HEK293 (cell line): ENCODE measurements at regions not wholly inside any gene's neighbourhood (a gene's known extent, or its start where the extent isn't known, plus 50 kb on each side); places are given as distances from the start of the nearest gene placed in this dataset.

Source experiments
- GLIS2 ChIP-seq: fragments of 450-650 bp; formaldehyde crosslinking; IDR thresholded peaks from 2 replicates; pipeline ENCODE4 v1.5.1; 2016; ENCODE audit warnings: missing biosample characterization, missing genetic modification characterization
- HOXC10 ChIP-seq: sonication (generic); formaldehyde crosslinking; IDR thresholded peaks from 2 replicates; pipeline ENCODE4 v1.8.1; 2023; ENCODE audit warnings: mild to moderate bottlenecking, missing genetic modification reagents
- KLF10 ChIP-seq: fragments of 450-650 bp; IDR thresholded peaks from 2 replicates; pipeline ENCODE4 v1.5.1; 2018; ENCODE audit warnings: missing biosample characterization, mild to moderate bottlenecking, missing genetic modification characterization
- TCF7L2 ChIP-seq: IDR thresholded peaks from 2 replicates; pipeline ENCODE4 v1.6.1; 2011; ENCODE audit warnings: low read depth, mild to moderate bottlenecking, inconsistent platforms, low read length, moderate library complexity, borderline replicate concordance
- ZBTB21 ChIP-seq: fragments of 450-650 bp; formaldehyde crosslinking; IDR thresholded peaks from 2 replicates; pipeline ENCODE4 v1.5.1; 2017; ENCODE audit warnings: missing biosample characterization, missing genetic modification characterization
- ZFP3 ChIP-seq: fragments of 450-650 bp; formaldehyde crosslinking; IDR thresholded peaks from 2 replicates; pipeline ENCODE4 v1.5.1; 2016; ENCODE audit warnings: low read depth, missing biosample characterization, missing genetic modification characterization
- ZNF138 ChIP-seq: fragments of 450-650 bp; formaldehyde crosslinking; IDR thresholded peaks from 2 replicates; pipeline ENCODE4 v1.5.1; 2016; ENCODE audit warnings: missing biosample characterization, missing genetic modification characterization, borderline replicate concordance
- ZNF16 ChIP-seq: fragments of 450-650 bp; formaldehyde crosslinking; IDR thresholded peaks from 2 replicates; pipeline ENCODE4 v1.5.1; 2016; ENCODE audit warnings: low read depth, missing biosample characterization, missing genetic modification characterization
- ZNF239 ChIP-seq: fragments of 450-650 bp; formaldehyde crosslinking; IDR thresholded peaks from 2 replicates; pipeline ENCODE4 v1.5.1; 2016; ENCODE audit warnings: missing biosample characterization, missing genetic modification characterization
- ZNF24 ChIP-seq: fragments of 450-650 bp; formaldehyde crosslinking; IDR thresholded peaks from 2 replicates; pipeline ENCODE4 v1.5.1; 2016; ENCODE audit warnings: missing biosample characterization, missing genetic modification characterization
- ZNF292 ChIP-seq: fragments of 450-650 bp; formaldehyde crosslinking; IDR thresholded peaks from 2 replicates; pipeline ENCODE4 v1.5.1; 2016; ENCODE audit warnings: low read depth, missing biosample characterization, missing genetic modification characterization, borderline replicate concordance
- ZNF404 ChIP-seq: fragments of 450-650 bp; formaldehyde crosslinking; IDR thresholded peaks from 2 replicates; pipeline ENCODE4 v1.5.1; 2017; ENCODE audit warnings: missing biosample characterization, missing genetic modification characterization
- ZNF416 ChIP-seq: fragments of 450-650 bp; formaldehyde crosslinking; IDR thresholded peaks from 2 replicates; pipeline ENCODE4 v1.5.1; 2016; ENCODE audit warnings: missing biosample characterization, missing genetic modification characterization
- ZNF426 ChIP-seq: fragments of 450-650 bp; formaldehyde crosslinking; IDR thresholded peaks from 2 replicates; pipeline ENCODE4 v1.5.1; 2017; ENCODE audit warnings: missing biosample characterization, missing genetic modification characterization, mild to moderate bottlenecking, inconsistent platforms, moderate library complexity
- ZNF510 ChIP-seq: fragments of 450-650 bp; formaldehyde crosslinking; IDR thresholded peaks from 2 replicates; pipeline ENCODE4 v1.5.1; 2018; ENCODE audit warnings: mild to moderate bottlenecking, missing genetic modification characterization, missing biosample characterization; ENCODE audit not compliant: insufficient replicate concordance
- ZNF518A ChIP-seq: fragments of 450-650 bp; formaldehyde crosslinking; conservative IDR thresholded peaks from 2 replicates; pipeline ENCODE4 v1.5.1; 2016; ENCODE audit warnings: low read depth, missing biosample characterization, missing genetic modification characterization
- ZNF530 ChIP-seq: fragments of 450-650 bp; formaldehyde crosslinking; IDR thresholded peaks from 2 replicates; pipeline ENCODE4 v1.5.1; 2016; ENCODE audit warnings: low read depth, missing biosample characterization, missing genetic modification characterization
- ZNF544 ChIP-seq: fragments of 450-650 bp; formaldehyde crosslinking; IDR thresholded peaks from 2 replicates; pipeline ENCODE4 v1.5.0; 2017; ENCODE audit warnings: missing biosample characterization, missing genetic modification characterization
- ZNF629 ChIP-seq: fragments of 450-650 bp; formaldehyde crosslinking; IDR thresholded peaks from 2 replicates; pipeline ENCODE4 v1.5.1; 2017; ENCODE audit warnings: missing biosample characterization, missing genetic modification characterization
- ZNF677 ChIP-seq: fragments of 450-650 bp; IDR thresholded peaks from 2 replicates; pipeline ENCODE4 v1.5.0; 2018; ENCODE audit warnings: missing biosample characterization, mild to moderate bottlenecking, missing genetic modification characterization, moderate library complexity
- ZXDB ChIP-seq: fragments of 450-650 bp; formaldehyde crosslinking; IDR thresholded peaks from 2 replicates; pipeline ENCODE4 v1.5.1; 2016; ENCODE audit warnings: missing biosample characterization, missing genetic modification characterization
- TF ChIP-seq, protein P1 (sequence below): fragments of 450-650 bp; formaldehyde crosslinking; IDR thresholded peaks from 2 replicates; pipeline ENCODE4 v1.5.1; 2016; ENCODE audit warnings: missing biosample characterization, missing genetic modification characterization
- TF ChIP-seq, protein P2 (sequence below): fragments of 450-650 bp; formaldehyde crosslinking; IDR thresholded peaks from 2 replicates; pipeline ENCODE4 v1.5.1; 2016; ENCODE audit warnings: missing biosample characterization, missing genetic modification characterization, low read depth
- TF ChIP-seq, protein P3 (sequence below): fragments of 450-650 bp; formaldehyde crosslinking; IDR thresholded peaks from 2 replicates; pipeline ENCODE4 v1.5.1; 2016; ENCODE audit warnings: missing biosample characterization, missing genetic modification characterization
- TF ChIP-seq, protein P4 (sequence below): fragments of 450-650 bp; formaldehyde crosslinking; IDR thresholded peaks from 2 replicates; pipeline ENCODE4 v1.5.1; 2016; ENCODE audit warnings: missing biosample characterization, missing genetic modification characterization, low read depth
- TF ChIP-seq, protein P5 (sequence below): fragments of 450-650 bp; formaldehyde crosslinking; IDR thresholded peaks from 2 replicates; pipeline ENCODE4 v1.5.1; 2016; ENCODE audit warnings: missing biosample characterization, missing genetic modification characterization

DNA sequence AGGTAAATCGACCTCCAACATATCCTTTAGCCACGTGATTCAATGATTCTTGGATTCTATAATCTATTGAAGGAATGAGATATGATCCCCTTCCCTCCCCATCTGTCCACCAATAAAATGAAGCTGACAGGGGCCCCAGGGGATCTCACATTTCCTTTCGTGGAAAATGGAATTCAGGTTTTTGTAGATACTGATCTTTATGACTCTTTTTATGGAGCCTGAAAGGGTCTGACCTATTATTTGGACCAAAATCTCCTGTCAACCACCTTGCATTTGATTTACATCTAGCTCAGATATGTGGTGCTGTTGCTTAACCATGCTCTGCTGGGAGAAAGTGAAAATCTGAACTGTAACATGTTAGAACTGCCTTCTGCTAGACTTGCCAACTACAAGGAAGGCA, 234.0 kb upstream of the CXCL12 start (continued):
- TF ChIP-seq, protein P1, sequence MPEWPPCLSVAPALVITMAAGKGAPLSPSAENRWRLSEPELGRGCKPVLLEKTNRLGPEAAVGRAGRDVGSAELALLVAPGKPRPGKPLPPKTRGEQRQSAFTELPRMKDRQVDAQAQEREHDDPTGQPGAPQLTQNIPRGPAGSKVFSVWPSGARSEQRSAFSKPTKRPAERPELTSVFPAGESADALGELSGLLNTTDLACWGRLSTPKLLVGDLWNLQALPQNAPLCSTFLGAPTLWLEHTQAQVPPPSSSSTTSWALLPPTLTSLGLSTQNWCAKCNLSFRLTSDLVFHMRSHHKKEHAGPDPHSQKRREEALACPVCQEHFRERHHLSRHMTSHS = no peak
- TF ChIP-seq ZBTB21 (no peak), ZNF24 (0 out of 2 replicates have a peak, but pooled peaks have one; percentile 60), KLF10 (tag by site-specific recombination) (peak; percentile 29; the same call in 1 of the 2 replicates), ZNF138 (tag by site-specific recombination) (no peak), ZNF426 (tag by site-specific recombination) (no peak), ZNF239 (tag by site-specific recombination) (no peak), ZXDB (tag by site-specific recombination) (peak; percentile 64), ZNF416 (tag by site-specific recombination) (no peak), ZNF510 (no peak), HOXC10 (no peak), ZNF16 (tag by site-specific recombination) (no peak), ZFP3 (tag by site-specific recombination) (no peak), ZNF518A (tag by site-specific recombination) (no peak; the same call in 1 of the 2 replicates), GLIS2 (tag by site-specific recombination) (no peak), ZNF544 (tag by site-specific recombination) (no peak), ZNF677 (tag by site-specific recombination) (no peak), ZNF530 (tag by site-specific recombination) (no peak), TCF7L2 (peak; percentile 77), ZNF404 (tag by site-specific recombination) (no peak), ZNF629 (tag by site-specific recombination) (no peak), ZNF292 (tag by site-specific recombination) (no peak)
- TF ChIP-seq, protein P2, sequence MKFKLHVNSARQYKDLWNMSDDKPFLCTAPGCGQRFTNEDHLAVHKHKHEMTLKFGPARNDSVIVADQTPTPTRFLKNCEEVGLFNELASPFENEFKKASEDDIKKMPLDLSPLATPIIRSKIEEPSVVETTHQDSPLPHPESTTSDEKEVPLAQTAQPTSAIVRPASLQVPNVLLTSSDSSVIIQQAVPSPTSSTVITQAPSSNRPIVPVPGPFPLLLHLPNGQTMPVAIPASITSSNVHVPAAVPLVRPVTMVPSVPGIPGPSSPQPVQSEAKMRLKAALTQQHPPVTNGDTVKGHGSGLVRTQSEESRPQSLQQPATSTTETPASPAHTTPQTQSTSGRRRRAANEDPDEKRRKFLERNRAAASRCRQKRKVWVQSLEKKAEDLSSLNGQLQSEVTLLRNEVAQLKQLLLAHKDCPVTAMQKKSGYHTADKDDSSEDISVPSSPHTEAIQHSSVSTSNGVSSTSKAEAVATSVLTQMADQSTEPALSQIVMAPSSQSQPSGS (tag by site-specific recombination) = no peak
- TF ChIP-seq, protein P3, sequence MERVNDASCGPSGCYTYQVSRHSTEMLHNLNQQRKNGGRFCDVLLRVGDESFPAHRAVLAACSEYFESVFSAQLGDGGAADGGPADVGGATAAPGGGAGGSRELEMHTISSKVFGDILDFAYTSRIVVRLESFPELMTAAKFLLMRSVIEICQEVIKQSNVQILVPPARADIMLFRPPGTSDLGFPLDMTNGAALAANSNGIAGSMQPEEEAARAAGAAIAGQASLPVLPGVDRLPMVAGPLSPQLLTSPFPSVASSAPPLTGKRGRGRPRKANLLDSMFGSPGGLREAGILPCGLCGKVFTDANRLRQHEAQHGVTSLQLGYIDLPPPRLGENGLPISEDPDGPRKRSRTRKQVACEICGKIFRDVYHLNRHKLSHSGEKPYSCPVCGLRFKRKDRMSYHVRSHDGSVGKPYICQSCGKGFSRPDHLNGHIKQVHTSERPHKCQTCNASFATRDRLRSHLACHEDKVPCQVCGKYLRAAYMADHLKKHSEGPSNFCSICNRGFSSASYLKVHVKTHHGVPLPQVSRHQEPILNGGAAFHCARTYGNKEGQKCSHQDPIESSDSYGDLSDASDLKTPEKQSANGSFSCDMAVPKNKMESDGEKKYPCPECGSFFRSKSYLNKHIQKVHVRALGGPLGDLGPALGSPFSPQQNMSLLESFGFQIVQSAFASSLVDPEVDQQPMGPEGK = peak; percentile 30; the same call in 1 of the 2 replicates
- TF ChIP-seq, protein P4, sequence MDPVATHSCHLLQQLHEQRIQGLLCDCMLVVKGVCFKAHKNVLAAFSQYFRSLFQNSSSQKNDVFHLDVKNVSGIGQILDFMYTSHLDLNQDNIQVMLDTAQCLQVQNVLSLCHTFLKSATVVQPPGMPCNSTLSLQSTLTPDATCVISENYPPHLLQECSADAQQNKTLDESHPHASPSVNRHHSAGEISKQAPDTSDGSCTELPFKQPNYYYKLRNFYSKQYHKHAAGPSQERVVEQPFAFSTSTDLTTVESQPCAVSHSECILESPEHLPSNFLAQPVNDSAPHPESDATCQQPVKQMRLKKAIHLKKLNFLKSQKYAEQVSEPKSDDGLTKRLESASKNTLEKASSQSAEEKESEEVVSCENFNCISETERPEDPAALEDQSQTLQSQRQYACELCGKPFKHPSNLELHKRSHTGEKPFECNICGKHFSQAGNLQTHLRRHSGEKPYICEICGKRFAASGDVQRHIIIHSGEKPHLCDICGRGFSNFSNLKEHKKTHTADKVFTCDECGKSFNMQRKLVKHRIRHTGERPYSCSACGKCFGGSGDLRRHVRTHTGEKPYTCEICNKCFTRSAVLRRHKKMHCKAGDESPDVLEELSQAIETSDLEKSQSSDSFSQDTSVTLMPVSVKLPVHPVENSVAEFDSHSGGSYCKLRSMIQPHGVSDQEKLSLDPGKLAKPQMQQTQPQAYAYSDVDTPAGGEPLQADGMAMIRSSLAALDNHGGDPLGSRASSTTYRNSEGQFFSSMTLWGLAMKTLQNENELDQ (tag by site-specific recombination) = no peak
- TF ChIP-seq, protein P5, sequence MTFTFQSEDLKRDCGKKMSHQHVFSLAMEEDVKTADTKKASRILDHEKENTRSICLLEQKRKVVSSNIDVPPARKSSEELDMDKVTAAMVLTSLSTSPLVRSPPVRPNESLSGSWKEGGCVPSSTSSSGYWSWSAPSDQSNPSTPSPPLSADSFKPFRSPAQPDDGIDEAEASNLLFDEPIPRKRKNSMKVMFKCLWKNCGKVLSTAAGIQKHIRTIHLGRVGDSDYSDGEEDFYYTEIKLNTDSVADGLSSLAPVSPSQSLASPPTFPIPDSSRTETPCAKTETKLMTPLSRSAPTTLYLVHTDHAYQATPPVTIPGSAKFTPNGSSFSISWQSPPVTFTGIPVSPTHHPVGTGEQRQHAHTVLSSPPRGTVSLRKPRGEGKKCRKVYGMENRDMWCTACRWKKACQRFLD (tag by site-specific recombination) = no peak
